ENCODE measurements at regions not wholly inside any gene's neighbourhood (a gene's known extent, or its start where the extent isn't known, plus 50 kb on each side); places are given as distances from the start of the nearest gene placed in this dataset.

- TF ChIP-seq GABPA (IDR thresholded peaks at IDR 0.05; ENCODE audit: low read depth, low read length), result no peak
- no peak for TF ChIP-seq GABPA (CRISPR knock-in tag; IDR thresholded peaks at IDR 0.05; ENCODE audit: low read depth)
Measured at GRCh38 chr14:58846682-58847465, 209.1 kb downstream of the DACT1 start (continued).

GRCh38 chr14:58848365-58848764 is 210.6 kb downstream of the DACT1 start:
- Histone ChIP-seq H3K4me3 (replicated peaks in 1 of 3; ENCODE audit: insufficient read depth in 1 of 3, low read depth in 2 of 3, low read length in 3 of 3) (no peak overlapping the region), H2AFZ (ENCODE audit: low read length) (no peak overlapping the region), H3K9me3 (ENCODE audit: low read length) (no peaks in the 10 kb centered on the region), H3K27ac (ENCODE audit: extremely low read length, insufficient read depth, low read length) (no peak overlapping the region), H3K27me3 (ENCODE audit: control insufficient read depth in 1 of 2, insufficient read depth in 2 of 2, low read length in 2 of 2) (no peaks in the 10 kb centered on the region; a peak in 1 of 5 replicates), H3K79me2 (ENCODE audit: insufficient read depth, low read length) (no peaks in the 10 kb centered on the region), H3K4me2 (ENCODE audit: low read depth, low read length) (no peak overlapping the region), H3K9ac (ENCODE audit: insufficient read depth, low read depth, low read length) (no peak overlapping the region), H3K36me3 (replicated peaks in 1 of 2; ENCODE audit: control insufficient read depth in 1 of 2, insufficient read depth in 2 of 2, low read length in 2 of 2) (no peaks in the 10 kb centered on the region), H3K4me1 (ENCODE audit: insufficient read depth, low read length) (no peaks in the 10 kb centered on the region), H4K20me1 (ENCODE audit: insufficient read depth, low read length) (no peaks in the 10 kb centered on the region)
- DNase-seq (ENCODE audit: low spot score) (no peak), FAIRE-seq (no peak), ATAC-seq (no peak)
- ChIA-PET POLR2A (no interaction called here), CTCF (ENCODE audit: low intra/inter-chr PET ratio, low total read pairs) (no interaction called here)
- 58% methylated on average over 8 of the region's 8 CpGs for WGBS (ENCODE audit: low lambda C conversion rate)
- BruUV-seq (replicated peaks), result no TSS peak
- TF ChIP-seq KDM4B (CRISPR knock-in tag; IDR thresholded peaks at IDR 0.05) (no peak), ZKSCAN8 (CRISPR knock-in tag; IDR thresholded peaks at IDR 0.05; ENCODE audit: borderline replicate concordance) (no peak), MLXIP (CRISPR knock-in tag; IDR thresholded peaks at IDR 0.05; ENCODE audit: borderline replicate concordance) (no peak), ZNF75D (CRISPR knock-in tag; IDR thresholded peaks at IDR 0.05; ENCODE audit: borderline replicate concordance) (no peak), GATA4 (IDR thresholded peaks at IDR 0.05; ENCODE audit: borderline replicate concordance, low read depth) (no peak), HNRNPK (IDR thresholded peaks at IDR 0.05; ENCODE audit: low read depth, low read length, poor library complexity, severe bottlenecking) (no peak), GABPB1 (CRISPR knock-in tag; IDR thresholded peaks at IDR 0.05) (no peak), ZNF12 (CRISPR knock-in tag; IDR thresholded peaks at IDR 0.05) (no peak), FOXO1 (CRISPR knock-in tag; IDR thresholded peaks at IDR 0.05) (no peak), POLR2G (IDR thresholded peaks at IDR 0.05; ENCODE audit: low read depth, low read length) (no peak), HMG20B (CRISPR knock-in tag; conservative IDR thresholded peaks at IDR 0.05) (no peak)
- in situ Hi-C loops (cut with HindIII; ENCODE audit: extremely low pct_ligation_motif_present, low pct_unique_long_range_greater_than_20kb) (no loop called here), intact Hi-C loops (cut with micrococcal nuclease; ENCODE audit: unreplicated experiment) (no loop called here)

Data from HepG2 (cell line).